ENCODE measurements at regions not wholly inside any gene's neighbourhood (a gene's known extent, or its start where the extent isn't known, plus 50 kb on each side); places are given as distances from the start of the nearest gene placed in this dataset.
A peak's percentile ranks its signal among the peaks of the same experiment; 100 is the strongest.

DNA sequence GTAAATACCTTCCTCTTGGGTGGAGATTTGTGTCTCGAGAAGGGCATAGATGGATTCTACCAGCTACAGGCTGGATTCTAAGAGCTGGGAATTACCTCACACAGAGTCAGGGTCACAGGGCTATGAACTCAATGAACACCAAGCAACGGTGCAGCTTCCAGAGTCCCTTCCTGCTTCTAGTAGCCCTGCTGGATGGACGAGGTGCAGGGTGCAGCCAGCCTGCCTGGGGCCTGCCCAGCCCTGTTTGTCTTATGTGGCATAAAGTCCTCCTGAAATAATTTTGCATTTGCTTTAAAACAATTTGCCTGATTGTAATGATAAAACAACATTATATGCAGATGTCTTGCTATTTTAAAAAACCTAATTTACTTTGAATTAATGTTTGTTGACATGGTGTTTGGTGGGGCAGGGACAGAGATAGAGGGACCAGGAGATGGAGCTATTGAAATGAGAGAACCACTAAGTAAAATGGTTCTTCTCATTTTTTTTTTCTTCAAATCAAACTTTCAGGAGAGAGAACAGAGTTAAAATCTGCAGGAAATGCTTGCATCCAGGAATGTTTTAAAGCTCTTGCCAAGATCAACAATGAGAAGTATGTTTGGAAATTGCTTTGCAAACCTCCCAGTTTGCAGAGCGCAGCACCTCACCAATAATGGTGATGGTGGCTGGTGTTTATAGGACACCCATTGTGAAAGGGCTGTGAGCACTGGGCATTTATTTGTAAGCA, 305.4 kb upstream of the PODXL start:
- no peak overlapping the region for H3K4me3 ChIP-seq (ENCODE audit: low read depth, low read length)

DNA sequence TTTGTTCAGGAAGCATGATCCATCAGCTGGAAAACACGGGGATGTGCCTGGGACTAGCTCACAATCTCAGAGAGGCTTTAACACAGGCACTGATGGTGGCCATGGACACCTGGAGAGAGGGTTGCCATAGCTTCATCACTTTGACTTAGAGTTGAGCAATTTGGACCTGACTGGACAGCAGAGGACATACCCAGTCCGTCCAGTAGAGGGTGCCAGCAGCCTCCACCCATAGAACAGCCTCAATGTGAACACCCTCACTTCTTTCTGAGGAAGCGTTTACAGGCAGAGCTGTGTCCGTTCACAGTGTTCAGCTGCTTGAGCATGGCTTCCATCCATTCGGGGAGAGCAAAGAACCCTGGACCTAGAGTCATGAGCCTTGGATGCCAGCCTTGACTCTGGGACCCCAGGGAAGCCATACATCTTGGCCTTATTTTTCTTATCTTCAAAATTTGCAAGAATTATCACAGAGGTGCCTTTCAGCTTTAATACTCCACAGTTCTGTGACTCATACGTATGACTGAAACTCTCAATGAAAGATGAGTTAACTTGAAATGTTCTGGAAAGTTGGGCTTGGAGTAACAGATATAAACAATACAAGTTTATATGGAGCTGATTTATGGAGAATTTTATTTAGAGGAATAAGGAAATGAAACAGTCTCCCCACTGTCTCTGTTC, 302.9 kb upstream of the PODXL start:
- Histone ChIP-seq H3K36me3 (replicated peaks) (no peaks in the 10 kb centered on the region), H3K27me3 (replicated peaks) (no peaks in the 10 kb centered on the region), H3K4me3 (ENCODE audit: low read depth, low read length) (peak overlapping the region; percentile 18), H3K27ac (no peak overlapping the region)
- peak; percentile 76 for DNase-seq
- TF ChIP-seq, protein P1, sequence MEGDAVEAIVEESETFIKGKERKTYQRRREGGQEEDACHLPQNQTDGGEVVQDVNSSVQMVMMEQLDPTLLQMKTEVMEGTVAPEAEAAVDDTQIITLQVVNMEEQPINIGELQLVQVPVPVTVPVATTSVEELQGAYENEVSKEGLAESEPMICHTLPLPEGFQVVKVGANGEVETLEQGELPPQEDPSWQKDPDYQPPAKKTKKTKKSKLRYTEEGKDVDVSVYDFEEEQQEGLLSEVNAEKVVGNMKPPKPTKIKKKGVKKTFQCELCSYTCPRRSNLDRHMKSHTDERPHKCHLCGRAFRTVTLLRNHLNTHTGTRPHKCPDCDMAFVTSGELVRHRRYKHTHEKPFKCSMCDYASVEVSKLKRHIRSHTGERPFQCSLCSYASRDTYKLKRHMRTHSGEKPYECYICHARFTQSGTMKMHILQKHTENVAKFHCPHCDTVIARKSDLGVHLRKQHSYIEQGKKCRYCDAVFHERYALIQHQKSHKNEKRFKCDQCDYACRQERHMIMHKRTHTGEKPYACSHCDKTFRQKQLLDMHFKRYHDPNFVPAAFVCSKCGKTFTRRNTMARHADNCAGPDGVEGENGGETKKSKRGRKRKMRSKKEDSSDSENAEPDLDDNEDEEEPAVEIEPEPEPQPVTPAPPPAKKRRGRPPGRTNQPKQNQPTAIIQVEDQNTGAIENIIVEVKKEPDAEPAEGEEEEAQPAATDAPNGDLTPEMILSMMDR (IDR thresholded peaks at IDR 0.05; ENCODE audit: low read depth, low read length, missing control alignments) = peak; percentile 98
- in situ Hi-C loops (cut with HindIII; ENCODE audit: low pct_ligation_motif_present, low sequenced_read_pairs) = no loop called here

More for the DNA sequence above, 305.4 kb upstream of the PODXL start:
- Histone ChIP-seq H3K27ac (no peak overlapping the region), H3K27me3 (replicated peaks) (no peaks in the 10 kb centered on the region), H3K36me3 (replicated peaks) (no peaks in the 10 kb centered on the region)
- DNase-seq = no peak
- TF ChIP-seq, protein P1 (IDR thresholded peaks at IDR 0.05; ENCODE audit: low read depth, low read length, missing control alignments) = no peak
- in situ Hi-C loops (cut with HindIII; ENCODE audit: low pct_ligation_motif_present, low sequenced_read_pairs) = no loop called here

DNA sequence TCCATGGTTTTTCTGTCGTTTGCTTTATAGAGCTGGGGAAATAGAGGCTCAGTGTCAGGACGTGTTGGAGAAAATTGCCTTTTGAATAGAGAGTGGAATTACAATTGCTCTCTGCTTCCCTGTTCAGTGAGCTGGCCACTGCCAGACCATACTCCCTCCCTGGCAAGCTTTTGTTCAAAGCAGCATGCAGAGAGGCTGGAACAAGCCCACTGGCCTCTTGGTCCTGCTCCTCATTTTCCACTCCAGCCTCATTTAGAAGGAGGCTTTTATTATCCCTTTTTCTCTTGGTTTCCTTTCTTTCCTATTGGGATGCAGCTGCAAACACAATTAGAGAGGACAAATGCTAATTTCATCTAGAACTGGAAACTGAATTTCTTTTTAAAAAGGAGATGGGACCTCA, 302.2 kb upstream of the PODXL start:
- Histone ChIP-seq H3K4me3 (ENCODE audit: low read depth, low read length) (no peak overlapping the region), H3K27ac (no peak overlapping the region), H3K27me3 (replicated peaks) (no peaks in the 10 kb centered on the region), H3K36me3 (replicated peaks) (no peaks in the 10 kb centered on the region)
- TF ChIP-seq, protein P1 (IDR thresholded peaks at IDR 0.05; ENCODE audit: low read depth, low read length, missing control alignments) = no peak
- DNase-seq = no peak
- in situ Hi-C loops (cut with HindIII; ENCODE audit: low pct_ligation_motif_present, low sequenced_read_pairs) = no loop called here

DNA sequence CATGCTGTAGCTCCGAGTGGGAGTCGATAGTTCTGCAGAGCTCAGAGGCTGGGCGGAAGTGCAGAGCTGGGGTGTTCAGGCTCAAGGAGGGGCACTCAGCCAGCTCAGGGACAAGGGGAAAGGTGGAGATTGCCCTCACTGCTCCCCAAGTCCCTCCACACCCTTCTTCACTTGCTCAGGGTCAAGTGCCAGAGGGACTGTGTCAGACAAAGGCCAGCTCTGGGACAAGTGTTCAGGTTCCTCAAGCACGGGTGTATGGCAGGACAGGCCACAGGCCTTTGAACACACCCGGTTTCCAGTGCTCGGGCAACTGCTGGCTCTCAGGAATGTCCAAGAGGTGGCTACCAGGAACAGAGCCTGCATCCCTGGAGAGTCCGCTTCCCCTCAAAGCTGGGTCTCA, 293.0 kb upstream of the PODXL start:
- Histone ChIP-seq H3K4me3 (ENCODE audit: low read depth, low read length) (no peak overlapping the region), H3K36me3 (replicated peaks) (no peaks in the 10 kb centered on the region), H3K27me3 (replicated peaks) (no peaks in the 10 kb centered on the region), H3K27ac (no peak overlapping the region)
- in situ Hi-C loops (cut with HindIII; ENCODE audit: low pct_ligation_motif_present, low sequenced_read_pairs) = no loop called here
- TF ChIP-seq, protein P1 (IDR thresholded peaks at IDR 0.05; ENCODE audit: low read depth, low read length, missing control alignments) = no peak
- no peak for DNase-seq

DNA sequence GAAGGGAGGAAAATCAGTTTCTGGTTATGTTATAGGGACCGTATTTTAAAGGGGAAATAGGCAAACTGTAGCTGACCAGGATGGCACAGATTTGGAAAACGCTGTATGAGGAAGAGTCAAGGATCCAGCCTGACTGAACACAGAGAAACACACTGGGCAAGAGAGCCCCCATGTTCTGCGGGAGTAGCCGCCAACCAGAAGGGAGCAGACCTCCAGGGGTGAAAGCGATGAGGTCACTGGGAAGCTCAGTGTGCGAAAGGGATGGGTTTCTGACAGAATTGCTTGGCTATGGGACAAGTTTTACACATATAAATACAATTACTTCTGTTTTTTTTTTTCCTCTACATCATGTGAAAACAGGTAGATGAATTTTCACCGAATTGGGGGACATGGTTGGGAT, 291.6 kb upstream of the PODXL start:
- Histone ChIP-seq H3K4me3 (ENCODE audit: low read depth, low read length) (no peak overlapping the region), H3K27ac (no peak overlapping the region), H3K27me3 (replicated peaks) (no peaks in the 10 kb centered on the region), H3K36me3 (replicated peaks) (no peaks in the 10 kb centered on the region)
- TF ChIP-seq, protein P1 (IDR thresholded peaks at IDR 0.05; ENCODE audit: low read depth, low read length, missing control alignments) = no peak
- DNase-seq = no peak
- in situ Hi-C loops (cut with HindIII; ENCODE audit: low pct_ligation_motif_present, low sequenced_read_pairs) = no loop called here
